Right renal pelvis (tissue), 4 donors: ENCODE measurements at regions not wholly inside any gene's neighbourhood (a gene's known extent, or its start where the extent isn't known, plus 50 kb on each side); places are given as distances from the start of the nearest gene placed in this dataset.

ENCODE experiments used
- DNase-seq, 4 donors: peaks; one replicate each; pipeline ENCODE4 v3.0.0-alpha.2; 2013; ENCODE audit warnings: low read depth in 4 of 4, low spot score in 3 of 4, missing footprints in 1 of 4

DNA sequence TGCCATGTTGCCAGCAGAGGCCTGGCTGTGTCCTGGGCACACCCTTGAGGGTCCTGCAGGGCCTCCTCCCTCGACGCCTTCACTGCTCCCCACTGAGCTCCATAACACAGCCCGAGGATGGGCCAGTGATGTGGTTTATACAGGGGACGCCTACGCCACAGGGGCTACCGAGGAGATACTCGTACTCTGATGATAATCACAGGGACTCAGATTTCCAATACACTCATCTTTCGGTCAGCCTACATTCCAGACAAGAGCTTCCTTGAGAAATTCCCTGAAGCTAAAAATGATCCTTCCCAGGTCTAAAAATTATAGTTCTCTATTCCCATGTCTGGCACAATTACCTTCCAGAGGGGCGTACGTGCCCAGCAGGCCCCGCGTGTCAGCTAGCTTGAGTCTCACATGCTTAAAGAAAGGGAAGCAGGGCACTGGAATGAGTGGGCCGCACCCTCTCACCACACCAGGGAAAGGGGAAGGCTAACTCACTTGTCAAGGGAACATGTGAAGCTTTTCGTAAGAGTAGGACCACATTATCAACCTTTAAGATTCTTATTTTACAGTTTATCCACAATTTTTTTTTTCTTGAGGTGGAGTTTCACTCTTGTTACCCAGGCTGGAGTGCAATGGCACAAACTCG, 159.5 kb upstream of the NDUFV2 start:
- DNase-seq, result no peak

DNA sequence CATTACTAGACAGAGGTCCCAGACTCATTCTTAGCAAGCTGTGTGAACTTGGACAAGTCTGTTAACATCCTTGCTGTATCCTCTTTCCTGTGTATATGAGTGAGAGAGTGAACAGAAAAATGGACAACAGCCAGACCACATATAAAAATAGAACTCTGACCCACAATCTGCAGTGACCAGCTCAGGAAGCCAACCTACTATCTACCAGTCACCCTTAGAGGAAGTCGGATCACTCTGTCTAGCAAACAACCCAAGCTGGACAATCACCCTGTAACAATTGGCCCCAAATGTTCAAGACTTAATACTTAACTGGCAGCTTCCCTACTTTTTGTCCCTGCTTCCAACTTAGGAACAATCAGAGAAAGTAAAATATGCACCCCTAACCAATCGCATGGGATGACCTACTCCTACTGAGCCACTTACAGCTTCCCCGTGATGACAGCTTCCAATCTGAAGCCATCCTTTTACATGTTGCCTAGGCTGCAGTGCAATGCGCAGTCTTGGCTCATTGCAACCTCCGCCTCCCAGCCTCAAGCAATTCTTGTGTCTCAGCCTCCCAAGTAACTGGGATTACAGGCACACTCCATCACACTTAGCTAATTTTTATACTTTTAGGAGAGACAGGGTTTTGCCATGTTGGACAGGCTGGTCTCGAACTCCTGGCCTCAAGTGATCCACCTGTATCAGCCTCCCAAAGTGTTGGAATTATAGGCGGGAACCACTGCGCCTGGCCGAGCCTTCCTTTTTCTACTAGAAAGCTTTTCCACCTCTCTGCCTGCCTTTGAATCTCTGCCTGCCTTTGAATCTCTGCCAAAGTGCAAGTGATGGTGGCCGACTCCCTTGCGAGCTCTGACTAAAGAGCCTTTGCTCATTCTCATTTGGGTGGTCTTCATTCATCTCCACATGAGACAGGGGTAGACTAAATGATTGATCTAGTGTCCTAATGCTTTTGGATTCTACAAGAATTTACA, 158.3 kb upstream of the NDUFV2 start:
- no peak for DNase-seq

DNA sequence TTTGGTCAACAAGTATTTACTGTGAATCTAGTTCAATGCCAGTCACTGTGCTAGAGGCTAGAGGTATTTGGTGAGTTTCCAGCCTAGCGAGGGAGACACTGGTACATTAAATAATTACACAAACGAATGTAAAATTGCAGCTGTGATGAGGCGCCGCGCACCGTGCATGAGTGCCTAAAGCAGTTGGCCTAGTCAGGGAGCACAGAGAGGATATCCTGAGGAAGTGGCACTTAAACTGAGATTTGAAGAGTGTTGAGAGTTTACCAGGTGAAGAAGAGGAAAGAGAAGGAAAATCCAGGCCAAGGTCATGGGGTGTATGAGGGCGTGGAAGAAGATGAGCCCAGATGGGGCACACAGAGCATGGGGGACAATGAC, 157.6 kb upstream of the NDUFV2 start:
- DNase-seq, result no peak

DNA sequence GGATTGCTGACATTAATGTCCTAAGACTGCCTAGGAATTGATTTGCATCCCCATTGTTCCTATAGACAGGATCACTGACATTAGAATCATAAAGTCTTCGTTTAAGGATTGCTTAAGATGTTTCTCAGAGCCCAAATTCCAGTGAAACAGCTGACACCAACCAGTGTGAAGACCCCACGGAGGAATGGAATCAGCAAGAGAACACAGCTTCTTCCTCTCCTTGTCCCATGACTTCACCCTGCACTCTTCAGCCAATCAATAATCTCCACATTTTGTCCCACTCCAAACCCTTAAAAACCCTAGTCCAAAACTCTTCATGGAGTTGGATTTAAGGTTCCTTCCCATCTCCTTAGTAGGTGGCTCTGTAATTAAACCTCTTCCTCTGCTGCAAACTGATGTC, 157.0 kb upstream of the NDUFV2 start:
- DNase-seq, result no peak

DNA sequence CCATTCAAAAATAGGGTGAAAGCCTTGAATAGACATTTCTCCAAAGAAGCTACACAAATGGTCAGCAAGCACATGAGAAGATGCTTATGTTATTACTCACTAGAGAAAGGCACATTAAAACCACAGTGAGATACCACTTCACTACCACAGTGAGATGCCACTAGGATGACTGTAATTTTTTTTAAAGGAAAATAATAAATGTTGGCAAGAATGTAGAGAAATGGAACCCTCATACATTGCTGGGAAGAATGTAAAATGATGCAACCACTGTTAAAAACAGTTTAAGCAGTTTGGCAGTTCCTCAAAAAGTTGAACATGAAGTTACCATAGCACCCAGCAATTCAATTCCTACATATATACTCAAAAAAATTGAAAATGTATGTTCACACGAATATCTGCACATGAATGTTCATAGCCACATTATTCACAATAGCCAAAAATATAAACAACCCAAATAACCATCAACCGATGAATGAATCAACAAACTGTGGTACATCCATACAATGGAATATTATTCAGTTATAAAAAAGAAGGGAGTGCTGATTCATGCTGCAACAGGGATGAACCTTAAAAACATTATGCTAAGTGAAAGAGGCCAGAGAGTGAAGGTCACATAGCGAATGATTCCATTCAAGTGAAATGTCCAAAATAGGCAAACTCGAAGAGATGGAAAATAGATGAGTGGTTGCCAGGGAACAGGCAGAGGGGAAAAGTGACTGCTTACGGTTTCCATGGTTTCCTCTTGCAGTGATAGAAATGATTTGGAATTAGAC, 156.2 kb upstream of the NDUFV2 start:
- DNase-seq, result no peak

DNA sequence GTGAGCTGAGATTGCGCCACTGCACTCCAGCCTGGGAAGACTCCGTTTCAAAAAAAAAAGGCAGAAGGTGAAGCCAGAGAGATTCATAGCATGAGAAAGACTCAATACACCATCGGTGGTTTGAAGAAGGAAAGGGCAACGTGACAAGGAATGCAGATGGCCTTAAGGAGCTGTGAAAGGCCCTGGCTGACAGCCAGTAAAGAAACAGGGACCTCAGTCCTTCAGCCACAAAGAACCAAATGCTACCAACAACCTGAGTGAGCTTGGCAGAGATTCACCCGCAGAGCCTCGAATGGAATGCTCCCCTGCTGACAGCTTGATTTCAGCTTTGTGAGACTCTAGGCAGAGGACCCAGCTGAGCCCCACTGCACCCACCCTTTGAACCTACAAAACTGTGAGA, 154.9 kb upstream of the NDUFV2 start:
- DNase-seq, result no peak

DNA sequence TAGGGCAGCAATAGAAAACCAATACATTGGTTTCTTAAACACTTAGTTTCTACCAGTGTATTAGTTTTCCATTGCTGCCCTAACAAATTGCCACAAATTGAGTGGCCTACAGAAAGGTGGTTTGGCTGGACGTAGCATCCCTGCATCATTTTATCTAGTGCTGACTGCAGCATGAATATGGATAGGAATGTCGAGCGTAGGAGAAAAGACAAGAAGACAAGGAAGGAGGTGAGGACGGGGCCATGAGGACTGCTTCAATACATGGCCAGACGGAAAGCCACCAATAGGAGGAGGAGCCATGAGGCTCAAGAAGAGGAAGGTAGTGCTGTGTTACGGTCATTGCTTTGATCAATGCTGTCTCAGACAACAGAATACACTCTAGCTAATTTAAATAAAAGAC, 154.5 kb upstream of the NDUFV2 start:
- DNase-seq, result no peak

DNA sequence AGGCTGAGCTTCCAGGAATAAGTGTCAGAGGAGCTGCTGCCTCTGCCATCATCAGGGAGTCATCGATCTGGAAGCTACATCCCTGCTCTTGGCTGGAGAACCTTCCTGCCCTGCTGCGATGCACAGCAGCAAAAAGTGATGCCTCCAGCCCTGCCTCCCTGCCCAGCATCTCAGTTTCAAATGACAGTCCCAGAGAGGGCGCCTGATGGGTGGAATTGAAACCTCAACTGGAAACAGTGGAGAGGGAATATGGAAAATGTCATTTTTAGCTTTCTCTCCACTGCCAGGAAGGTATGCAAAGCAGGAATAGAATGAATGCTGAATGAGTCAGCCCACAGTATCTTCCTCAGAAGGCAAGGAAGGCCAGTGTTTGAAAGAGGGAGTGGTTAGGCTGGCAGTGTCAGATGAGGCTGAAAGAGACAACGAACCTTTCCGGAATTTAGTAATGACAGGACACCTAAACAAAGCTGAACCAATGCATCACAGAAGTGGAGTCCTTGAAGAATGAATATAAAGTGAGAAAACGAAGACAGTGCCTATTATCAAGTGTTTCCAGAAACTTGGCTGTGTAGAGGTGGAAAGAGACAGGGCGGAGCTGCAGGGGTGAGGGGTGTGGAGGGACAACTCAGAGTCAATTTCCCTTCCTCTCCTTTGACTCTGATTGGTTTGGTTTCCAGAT, 153.9 kb upstream of the NDUFV2 start:
- no peak for DNase-seq

DNA sequence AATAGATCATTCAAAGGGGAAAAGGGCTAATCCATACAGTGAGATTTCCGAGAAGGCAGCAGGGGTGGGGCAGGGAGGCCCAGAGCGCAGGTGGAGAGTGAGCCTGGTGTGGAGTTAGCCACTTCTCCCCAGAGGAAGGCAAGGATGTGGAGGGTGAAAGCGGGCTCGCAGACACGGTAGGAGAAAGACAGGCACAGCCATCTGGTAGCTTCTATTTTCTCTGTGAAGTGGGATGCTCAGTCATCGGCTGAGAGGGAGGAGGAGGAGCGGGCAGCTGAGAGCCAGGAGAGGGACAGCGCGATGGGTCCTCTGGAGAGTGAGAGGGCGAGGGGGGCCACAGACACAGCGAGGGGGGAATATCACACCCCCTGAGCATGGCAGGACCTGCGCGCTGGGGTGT, 153.3 kb upstream of the NDUFV2 start:
- no peak for DNase-seq

DNA sequence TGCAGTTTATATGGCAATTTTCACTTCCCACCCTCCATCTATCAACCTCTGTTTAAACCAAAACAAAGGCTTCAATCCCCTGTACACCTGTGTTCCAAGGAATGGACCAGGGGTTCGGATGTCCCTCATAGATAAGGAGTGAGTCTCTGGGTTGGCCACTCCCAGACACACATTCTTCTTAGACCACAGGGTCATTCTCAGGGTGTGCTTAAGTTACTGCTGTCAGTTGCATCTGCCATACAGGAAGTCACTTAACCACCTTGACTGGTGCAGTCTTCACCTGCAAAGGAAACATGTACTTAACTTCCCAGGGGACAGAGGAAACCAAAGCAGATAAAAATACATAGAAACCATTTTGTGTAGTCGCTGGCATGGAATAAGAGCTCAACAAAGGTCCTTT, 151.0 kb upstream of the NDUFV2 start:
- DNase-seq, result no peak

DNA sequence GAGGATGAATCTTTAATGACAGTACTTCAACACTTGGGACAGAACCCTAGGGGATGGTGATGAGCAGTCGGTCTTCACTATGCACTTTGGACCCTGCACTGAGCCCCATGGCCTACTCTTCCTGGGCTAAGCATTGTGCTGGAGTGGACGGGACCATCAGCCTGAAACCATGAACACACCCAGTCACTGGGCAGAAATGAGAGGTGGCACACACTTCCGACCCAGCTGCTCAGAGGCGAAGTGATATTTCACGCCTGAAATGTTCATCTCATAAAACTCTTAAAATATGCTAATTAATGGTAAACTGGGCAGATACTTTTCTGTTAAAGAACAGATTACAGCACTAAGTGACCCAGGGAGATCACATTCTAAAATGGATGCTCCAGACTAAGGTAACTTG, 150.3 kb upstream of the NDUFV2 start:
- DNase-seq, result no peak

DNA sequence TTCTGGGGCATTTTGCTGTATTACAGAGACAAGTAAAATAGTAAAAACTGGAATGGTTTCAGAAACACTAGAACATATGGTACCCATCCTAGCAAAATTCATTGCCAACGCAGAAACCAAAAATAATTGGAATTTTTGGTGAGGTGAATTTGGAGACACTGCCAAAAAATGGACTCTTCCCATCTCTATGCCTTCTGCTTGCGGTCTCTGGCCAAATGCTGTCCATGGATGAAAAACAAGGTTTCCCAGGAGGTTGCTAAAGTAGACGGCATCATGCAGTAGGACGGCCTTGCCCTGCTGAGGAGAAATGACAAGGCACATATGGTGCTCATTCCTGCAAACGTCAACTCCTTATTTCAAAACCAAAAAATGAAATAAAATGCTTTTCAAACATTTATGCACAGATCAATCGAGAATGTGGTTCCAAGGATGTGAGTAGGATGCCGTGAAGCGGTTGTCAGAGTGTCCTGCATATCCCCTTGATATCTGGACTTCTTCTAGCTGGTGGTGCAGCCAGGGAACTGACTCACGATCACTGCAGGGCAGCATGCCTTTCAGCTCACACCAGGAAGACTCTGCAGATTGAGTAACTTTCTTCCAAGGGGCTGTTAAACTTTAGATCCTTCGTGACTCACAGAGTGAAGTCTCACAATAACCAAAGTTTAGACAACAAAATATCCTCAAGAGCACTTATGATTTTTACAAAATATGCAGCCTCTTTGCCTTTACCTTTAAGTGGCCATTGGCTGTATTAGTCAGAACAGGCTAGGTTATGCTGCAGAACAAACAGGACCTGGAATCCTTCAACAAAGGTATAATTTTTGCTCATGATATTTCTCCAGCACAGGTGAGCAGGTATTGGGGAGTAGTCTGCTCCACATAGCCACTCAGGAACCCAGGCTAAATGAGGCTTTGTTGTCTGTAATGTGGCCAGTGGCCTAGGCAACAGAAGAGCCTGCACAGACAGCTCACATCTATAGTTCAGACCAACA, 149.4 kb upstream of the NDUFV2 start:
- DNase-seq, result no peak

DNA sequence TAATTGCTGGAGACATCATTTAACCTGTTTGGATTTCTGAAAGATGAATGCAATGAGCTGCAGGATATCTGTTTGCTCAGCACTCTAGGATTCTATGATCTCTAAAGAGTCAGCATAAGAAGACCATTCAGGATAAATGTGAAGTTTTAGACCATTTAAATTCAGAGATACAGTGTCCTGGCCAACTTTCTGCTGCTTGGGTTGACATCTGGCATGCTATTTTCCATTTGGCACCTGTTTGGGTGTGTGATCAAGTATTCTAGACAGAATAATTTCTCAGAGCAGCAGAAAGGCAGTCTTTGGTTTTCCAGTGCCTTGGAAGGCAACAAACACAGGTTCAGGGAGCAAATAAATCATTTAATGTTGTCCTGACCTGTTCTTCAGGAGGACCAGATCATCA, 144.8 kb upstream of the NDUFV2 start:
- no peak for DNase-seq

DNA sequence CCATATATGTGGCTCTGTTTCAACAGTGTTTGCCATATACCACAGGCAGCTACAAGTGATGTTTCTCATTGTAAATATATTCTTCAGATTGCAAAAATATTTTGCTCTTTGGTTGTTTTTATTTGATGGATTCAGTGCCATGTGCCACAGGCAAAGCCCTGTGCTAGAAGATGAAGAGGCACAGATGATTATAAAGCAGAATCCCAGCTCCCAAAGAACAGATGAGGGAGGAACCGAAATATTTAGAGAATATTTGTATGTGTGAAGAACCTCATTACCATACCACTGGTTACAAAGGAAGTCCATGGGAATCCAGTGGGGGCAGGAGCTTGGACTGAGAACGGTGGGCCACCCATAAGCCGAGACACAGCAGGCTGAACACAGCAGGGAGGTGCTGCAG, 143.8 kb upstream of the NDUFV2 start:
- DNase-seq, result no peak

DNA sequence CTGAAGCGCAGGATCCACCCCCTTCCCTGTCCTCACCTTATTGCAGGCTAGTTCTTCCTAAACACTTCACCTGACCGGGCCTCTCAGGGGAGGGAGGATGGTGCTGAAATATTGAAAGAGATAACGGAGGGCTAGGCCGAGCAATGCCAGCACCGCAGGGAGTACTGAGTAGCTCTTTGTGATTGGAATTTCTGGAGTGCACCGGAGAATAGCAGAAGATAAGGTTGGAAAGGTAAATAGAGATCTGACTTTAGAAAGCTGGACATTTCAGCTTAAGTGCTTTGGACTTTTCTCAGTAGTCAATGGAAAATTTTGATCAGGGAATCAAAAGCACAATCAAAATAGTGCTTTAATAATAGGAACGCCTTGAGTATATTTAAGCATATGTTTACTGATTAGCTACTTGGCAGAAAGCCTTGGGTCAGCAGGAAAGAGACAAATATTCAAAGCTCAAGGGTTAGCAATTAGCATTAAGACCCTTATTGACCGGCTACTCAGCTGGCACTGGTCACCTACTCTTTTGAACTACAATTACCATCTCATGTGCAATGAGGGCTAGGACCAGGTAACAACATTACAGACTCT, 142.9 kb upstream of the NDUFV2 start:
- no peak for DNase-seq

DNA sequence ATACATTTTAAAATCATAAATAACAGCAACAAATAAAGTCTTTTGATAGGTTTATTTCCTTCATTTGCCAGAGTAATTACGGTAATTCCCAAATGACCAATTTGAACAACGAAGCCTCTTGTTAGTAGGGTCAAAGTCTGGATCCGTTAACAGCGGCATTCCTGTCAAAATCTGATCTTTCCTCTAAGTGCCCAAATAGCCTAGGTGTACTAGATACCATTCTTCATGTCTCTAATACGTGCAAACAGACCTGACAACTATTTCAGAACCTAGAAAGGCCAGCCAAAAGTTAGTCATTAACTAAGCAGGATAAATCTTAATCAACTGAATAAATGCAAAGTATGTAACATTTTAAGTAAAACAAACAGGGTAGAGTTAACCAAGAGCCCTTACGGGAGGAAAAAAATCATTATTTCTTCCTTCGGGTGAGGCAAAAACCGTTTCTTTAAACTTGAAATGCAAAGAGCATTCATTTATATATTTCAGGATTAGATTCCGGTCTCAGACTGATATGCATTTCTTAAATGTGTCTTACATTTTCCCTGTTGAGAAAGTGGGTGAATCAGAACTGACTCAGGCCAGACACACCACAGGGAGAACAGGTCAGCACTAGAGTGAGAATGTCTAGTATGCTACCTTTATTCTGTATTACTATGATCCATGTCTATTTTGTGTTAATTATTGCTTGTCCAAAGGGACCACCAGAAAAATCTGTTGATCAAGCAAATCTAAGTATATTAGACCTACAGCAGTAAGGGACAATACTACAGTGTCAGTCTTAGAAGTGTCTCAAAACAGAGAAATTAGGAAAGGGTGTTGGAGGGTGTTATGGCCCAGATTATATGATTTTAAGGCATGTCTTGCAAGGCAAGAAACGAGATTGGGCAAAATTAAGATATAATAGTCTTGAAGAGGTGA, 141.5 kb upstream of the NDUFV2 start:
- DNase-seq, result peak in 1 of 4 donors; percentile 16

DNA sequence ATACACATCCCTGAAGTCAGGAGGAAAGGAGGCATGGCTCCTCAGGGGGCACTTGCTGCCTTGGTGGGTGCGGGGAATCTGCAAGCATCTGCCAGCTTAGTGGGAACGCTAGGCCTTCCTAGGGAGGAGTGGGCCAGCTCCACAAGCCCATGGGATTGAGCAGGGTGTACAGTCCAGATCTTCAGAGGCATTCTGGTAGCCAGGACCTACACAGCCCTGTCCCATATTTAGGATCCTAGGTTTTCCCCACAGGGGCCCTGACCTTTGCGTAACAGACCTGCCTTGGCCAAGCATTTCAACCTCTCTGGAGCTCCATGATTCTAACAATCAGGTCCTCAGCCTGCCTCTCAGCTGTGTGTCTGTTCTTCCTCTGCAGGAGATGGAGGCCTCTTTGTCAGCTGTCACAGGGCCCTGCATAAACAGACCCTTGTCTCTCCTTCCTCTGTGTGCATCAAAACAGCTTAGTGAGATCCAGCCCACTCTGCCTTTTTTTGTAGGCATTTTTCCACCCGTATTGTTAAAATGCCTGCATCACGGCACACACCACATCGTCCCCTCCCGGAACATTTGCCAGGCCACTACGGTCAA, 140.2 kb upstream of the NDUFV2 start:
- no peak for DNase-seq
